GM12878 (cell line): ENCODE measurements at regions not wholly inside any gene's neighbourhood (a gene's known extent, or its start where the extent isn't known, plus 50 kb on each side); places are given as distances from the start of the nearest gene placed in this dataset.

Source experiments
- ATAC-seq: fragments of 200-7000 bp; cut with Tn5 transposase; 3 replicates; pipeline ENCODE4 v1.9.1; 2020; ENCODE audit warnings: mild to moderate bottlenecking, moderate library complexity
- BruUV-seq: library from RNA; stranded (reverse); fragments of 400-500 nt; replicated peaks from 2 replicates; lab custom pipeline; 2021; lab: Mats Ljungman, UMichigan
- CTCF ChIA-PET: fragments of 300-600 bp; sonication (Branson Sonifier 250); formaldehyde crosslinking; extraction: SDS; loops from one replicate; lab custom pipeline; 2021; ENCODE audit warnings: inconsistent platforms; lab: Yijun Ruan, JAX
- POLR2A ChIA-PET: fragments of 350-600 bp; formaldehyde crosslinking; extraction: SDS; loops from one replicate; lab custom pipeline; 2021; ENCODE audit warnings: inconsistent platforms; lab: Charles Lee
- RAD21 ChIA-PET: fragments of 300-600 bp; sonication (Branson Sonifier 250); formaldehyde crosslinking; loops from one replicate; lab custom pipeline; 2023; ENCODE audit warnings: antibody characterized with exemption; ENCODE audit not compliant: unreplicated experiment; lab: Charles Lee
- SMC1A ChIA-PET: fragments of 300-600 bp; sonication (Branson Sonifier 250); formaldehyde crosslinking; loops from one replicate; lab custom pipeline; 2023; ENCODE audit not compliant: unreplicated experiment, uncharacterized antibody; lab: Charles Lee
- DNase-seq: peaks from one replicate; pipeline ENCODE4 v3.0.0-alpha.2; 2011; ENCODE audit warnings: low read depth, low spot score
- FAIRE-seq: peaks from 3 replicates; lab custom pipeline; 2011; peaks lifted over from hg19 to GRCh38; lab: Jason Lieb, UNC
- H2AFZ ChIP-seq: 2 replicates; pipeline ENCODE4 v1.6.0; 2011; ENCODE audit warnings: low read depth, low read length, control low read depth; ENCODE audit not compliant: control insufficient read depth
- H3K27ac ChIP-seq: 2 replicates; pipeline ENCODE4 v1.5.1; 2011; ENCODE audit warnings: control low read depth; ENCODE audit not compliant: control insufficient read depth, insufficient read depth
- H3K27me3 ChIP-seq, 2 experiments: replicated peaks in 1 of 2; 2 replicates each; pipeline versions ENCODE4 v1.6.0 to v1.6.1; 2011; ENCODE audit warnings: low read length in 1 of 2; ENCODE audit not compliant: control insufficient read depth in 2 of 2, insufficient read depth in 2 of 2
- H3K36me3 ChIP-seq, 2 experiments: 2 replicates each; pipeline ENCODE4 v1.5.1; 2011; ENCODE audit warnings: low read length in 1 of 2; ENCODE audit not compliant: control insufficient read depth in 2 of 2, insufficient read depth in 2 of 2
- H3K4me1 ChIP-seq: 2 replicates; pipeline ENCODE4 v1.6.1; 2011; ENCODE audit warnings: mild to moderate bottlenecking, low read length, moderate library complexity, mixed read lengths; ENCODE audit not compliant: control insufficient read depth, insufficient read depth
- H3K4me2 ChIP-seq: 2 replicates; pipeline ENCODE4 v1.6.0; 2011; ENCODE audit warnings: control low read depth; ENCODE audit not compliant: control insufficient read depth, insufficient read depth
- H3K4me3 ChIP-seq: fragments of 200-600 bp; sonication (generic); 2 replicates; pipeline ENCODE4 v1.5.1; 2016
- H3K79me2 ChIP-seq: 2 replicates; pipeline ENCODE4 v1.6.0; 2011; ENCODE audit warnings: low read length; ENCODE audit not compliant: control insufficient read depth, insufficient read depth
- H3K9ac ChIP-seq: 2 replicates; pipeline ENCODE4 v1.8.0; 2011; ENCODE audit warnings: low read length, control low read depth, mixed read lengths; ENCODE audit not compliant: control insufficient read depth, insufficient read depth
- H3K9me3 ChIP-seq: replicated peaks from 3 replicates; pipeline ENCODE4 v1.5.1; 2011; ENCODE audit warnings: mild to moderate bottlenecking, low read length; ENCODE audit not compliant: control insufficient read depth, insufficient read depth
- H4K20me1 ChIP-seq: 2 replicates; pipeline ENCODE4 v1.6.0; 2011; ENCODE audit not compliant: control insufficient read depth, insufficient read depth
- CBX3 ChIP-seq: fragments of 200-600 bp; sonication (generic); IDR thresholded peaks from 2 replicates; pipeline ENCODE4 v1.6.1; 2016; ENCODE audit warnings: low read depth, borderline replicate concordance
- EP300 ChIP-seq, 2 experiments: fragments of 150-350 bp in 1 of 2; IDR thresholded peaks; 2 replicates each; pipeline ENCODE4 v1.6.1; 2011 to 2012; ENCODE audit warnings: low read depth in 2 of 2, low read length in 2 of 2, borderline replicate concordance in 1 of 2, improper control_type of control experiment in 1 of 2, inconsistent platforms in 1 of 2; ENCODE audit not compliant: control insufficient read depth in 1 of 2
- MYC ChIP-seq: IDR thresholded peaks from 2 replicates; pipeline ENCODE4 v1.6.1; 2011; ENCODE audit warnings: mild to moderate bottlenecking, low read length, moderate library complexity, inconsistent platforms; ENCODE audit not compliant: insufficient read depth, insufficient replicate concordance, insufficient read length, severe bottlenecking
- PML ChIP-seq: IDR thresholded peaks from 2 replicates; pipeline ENCODE4 v1.6.1; 2012; ENCODE audit warnings: low read length, inconsistent platforms
- SIN3A ChIP-seq: IDR thresholded peaks from 2 replicates; pipeline ENCODE4 v1.6.1; 2012; ENCODE audit warnings: low read depth, low read length, improper control_type of control experiment
- WGBS: methylation state at CpG from one replicate; pipeline ENCODE4 v1.1.6; 2016; ENCODE audit warnings: low lambda C conversion rate; ENCODE audit not compliant: insufficient replicate concordance, insufficient coverage; ENCODE audit errors: missing lambda C conversion rate; 5-methylcytosine and 5-hydroxymethylcytosine counted together
- in situ Hi-C: fragments of 300-500 bp; cut with MboI; formaldehyde crosslinking; loops from 9 replicates; pipeline ENCODE4 v1.14.3; 2018; ENCODE audit warnings: mixed read lengths
- intact Hi-C: fragments of 100-400 bp; cut with micrococcal nuclease; formaldehyde crosslinking; loops from one replicate; pipeline ENCODE4 v1.14.2; 2022; ENCODE audit not compliant: unreplicated experiment

GRCh38 chr2:122822319-122822718 lies 1066.9 kb downstream of the TSN start:
- WGBS, result 25% methylated on average over 5 of the region's 5 CpGs
- Histone ChIP-seq H3K27me3 (no peaks in the 10 kb centered on the region), H3K4me1 (no peaks in the 10 kb centered on the region), H3K36me3 (no peaks in the 10 kb centered on the region), H2AFZ (no peak overlapping the region), H4K20me1 (no peaks in the 10 kb centered on the region), H3K27ac (no peak overlapping the region), H3K4me2 (no peak overlapping the region), H3K9ac (no peak overlapping the region), H3K4me3 (no peak overlapping the region), H3K79me2 (no peaks in the 10 kb centered on the region), H3K9me3 (no peaks in the 10 kb centered on the region)
- TF ChIP-seq SIN3A, result no peak
- no peak for TF ChIP-seq EP300 (IDR thresholded peaks at IDR 0.05; ENCODE audit: borderline replicate concordance in 1 of 2, control insufficient read depth in 1 of 2, low read depth in 2 of 2, low read length in 2 of 2)
- BruUV-seq, result no TSS peak
- ChIA-PET SMC1A (interaction anchor here (1.1 to 3.0 kb wide), 4 partner anchors 10 to 63 kb away, joined by 3 to 8 read pairs (median 4); no protein-coding TSS in a partner anchor), RAD21 (interaction anchor here (0.8 to 1.4 kb wide), 2 partner anchors 41 to 67 kb away, joined by 3 read pairs; no protein-coding TSS in a partner anchor), POLR2A (no interaction called here), CTCF (interaction anchor here (0.9 kb wide), 1 partner anchor 63 kb away, joined by 4 read pairs; no protein-coding TSS in a partner anchor)
- no peak for FAIRE-seq
- intact Hi-C loops, result no loop called here
- no peak for DNase-seq
- in situ Hi-C loops, result no loop called here
- ATAC-seq, result peak; percentile 45

- DNase-seq, result no peak
- CTCF ChIA-PET, result interaction anchor here (0.7 kb wide), 1 partner anchor 26 kb away, joined by 3 read pairs; no protein-coding TSS in a partner anchor
- intact Hi-C loops (no loop called here), in situ Hi-C loops (no loop called here)
- SMC1A ChIA-PET, result interaction anchor here (0.9 to 1.3 kb wide), 4 partner anchors 9 to 28 kb away, joined by 3 to 4 read pairs (median 3); no protein-coding TSS in a partner anchor
- no peak for FAIRE-seq
- H3K9me3 ChIP-seq, result no peaks in the 10 kb centered on the region
- H3K79me2 ChIP-seq, result no peaks in the 10 kb centered on the region
- no peak for ATAC-seq
- H3K9ac ChIP-seq, result no peak overlapping the region
- H4K20me1 ChIP-seq, result no peaks in the 10 kb centered on the region
- WGBS, result 58% methylated on average over 4 of the region's 4 CpGs
- POLR2A ChIA-PET, result interaction anchor here (1.5 kb wide), 1 partner anchor 33 kb away, joined by 3 read pairs; no protein-coding TSS in a partner anchor
- RAD21 ChIA-PET, result interaction anchor here (0.5 to 1.0 kb wide), 2 partner anchors 89 to 805 kb away, joined by 3 to 4 read pairs; no protein-coding TSS in a partner anchor
- H2AFZ ChIP-seq, result no peak overlapping the region
- no TSS peak for BruUV-seq
- H3K27ac ChIP-seq, result no peak overlapping the region
- H3K4me2 ChIP-seq, result no peak overlapping the region
- H3K4me3 ChIP-seq, result no peak overlapping the region
- TF ChIP-seq PML (no peak), MYC (no peak), CBX3 (no peak)
- no peaks in the 10 kb centered on the region for H3K36me3 ChIP-seq
- no peaks in the 10 kb centered on the region for H3K4me1 ChIP-seq
- no peaks in the 10 kb centered on the region for H3K27me3 ChIP-seq
Measured at GRCh38 chr2:122830157-122830556, 1074.7 kb downstream of the TSN start.
